Progenitor cell of endocrine pancreas (in vitro differentiated cells): ENCODE measurements at regions not wholly inside any gene's neighbourhood (a gene's known extent, or its start where the extent isn't known, plus 50 kb on each side); places are given as distances from the start of the nearest gene placed in this dataset.

Source experiments
- DNase-seq: peaks from one replicate; pipeline ENCODE4 v3.0.0; 2021; ENCODE audit warnings: low spot score; ENCODE audit not compliant: unreplicated experiment
- H3K27ac Mint-ChIP-seq: 2 replicates; pipeline ENCODE4 v1.8.0; 2021; ENCODE audit warnings: mild to moderate bottlenecking, moderate library complexity, mixed read lengths
- H3K27me3 Mint-ChIP-seq: 2 replicates; pipeline ENCODE4 v1.8.0; 2021; ENCODE audit warnings: mixed read lengths
- H3K36me3 Mint-ChIP-seq: 2 replicates; pipeline ENCODE4 v1.8.0; 2022; ENCODE audit warnings: mixed read lengths; ENCODE audit not compliant: insufficient read depth
- H3K4me1 Mint-ChIP-seq: 2 replicates; pipeline ENCODE4 v1.8.0; 2021; ENCODE audit warnings: low read depth, mixed read lengths
- H3K4me3 Mint-ChIP-seq: 2 replicates; pipeline ENCODE4 v1.8.0; 2021; ENCODE audit warnings: low read depth, mild to moderate bottlenecking, moderate library complexity, mixed read lengths
- H3K9me3 Mint-ChIP-seq: 2 replicates; pipeline ENCODE4 v1.8.0; 2021; ENCODE audit warnings: low read depth, mixed read lengths
- CTCF ChIP-seq: fragments of 200-600 bp; sonication (generic); IDR thresholded peaks from one replicate; pipeline ENCODE4 v1.5.0; 2021; ENCODE audit warnings: antibody characterized with exemption, mild to moderate bottlenecking; ENCODE audit not compliant: unreplicated experiment

- Mint-ChIP-seq H3K27ac (no peak overlapping the region), H3K36me3 (no peaks in the 10 kb centered on the region), H3K4me1 (peaks cover 2% of the 10 kb centered on the region), H3K9me3 (peaks cover 4% of the 10 kb centered on the region), H3K27me3 (peaks cover 10% of the 10 kb centered on the region), H3K4me3 (no peak overlapping the region)
- no peak for DNase-seq
- TF ChIP-seq CTCF: no peak
Observed at GRCh38 chr2:46850742-46851141, 64.9 kb downstream of the MCFD2 start.

GRCh38 chr2:46849721-46850556 lies 65.7 kb downstream of the MCFD2 start:
- Mint-ChIP-seq H3K4me1 (peaks cover 1% of the 10 kb centered on the region), H3K9me3 (peaks cover 4% of the 10 kb centered on the region), H3K27ac (no peak overlapping the region), H3K27me3 (peaks cover 16% of the 10 kb centered on the region), H3K36me3 (no peaks in the 10 kb centered on the region), H3K4me3 (no peak overlapping the region)
- DNase-seq: no peak
- TF ChIP-seq CTCF: no peak

GRCh38 chr2:46849046-46849715 lies 66.4 kb downstream of the MCFD2 start:
- Mint-ChIP-seq H3K4me1 (peaks cover 1% of the 10 kb centered on the region), H3K27ac (no peak overlapping the region), H3K9me3 (peaks cover 4% of the 10 kb centered on the region), H3K36me3 (no peaks in the 10 kb centered on the region), H3K4me3 (no peak overlapping the region), H3K27me3 (peaks cover 16% of the 10 kb centered on the region)
- no peak for DNase-seq
- no peak for TF ChIP-seq CTCF

GRCh38 chr2:46848447-46848846 lies 67.2 kb downstream of the MCFD2 start:
- H3K9me3 Mint-ChIP-seq: peaks cover 4% of the 10 kb centered on the region
- TF ChIP-seq CTCF: no peak
- H3K27ac Mint-ChIP-seq: no peak overlapping the region
- H3K4me3 Mint-ChIP-seq: no peak overlapping the region
- no peak for DNase-seq
- H3K36me3 Mint-ChIP-seq: no peaks in the 10 kb centered on the region
- H3K27me3 Mint-ChIP-seq: peaks cover 20% of the 10 kb centered on the region
- peaks cover 1% of the 10 kb centered on the region for H3K4me1 Mint-ChIP-seq

- DNase-seq: no peak
- peaks cover 1% of the 10 kb centered on the region for H3K4me1 Mint-ChIP-seq
- H3K9me3 Mint-ChIP-seq: peaks cover under 1% of the 10 kb centered on the region
- H3K4me3 Mint-ChIP-seq: no peak overlapping the region
- no peak overlapping the region for H3K27ac Mint-ChIP-seq
- no peak for TF ChIP-seq CTCF
- no peaks in the 10 kb centered on the region for H3K36me3 Mint-ChIP-seq
- peaks cover 22% of the 10 kb centered on the region for H3K27me3 Mint-ChIP-seq
Observed at GRCh38 chr2:46847726-46848412, 67.7 kb downstream of the MCFD2 start.
